Type B pancreatic cell (in vitro differentiated cells): ENCODE measurements at regions not wholly inside any gene's neighbourhood (a gene's known extent, or its start where the extent isn't known, plus 50 kb on each side); places are given as distances from the start of the nearest gene placed in this dataset.

Experiments
- DNase-seq: peaks from one replicate; pipeline ENCODE4 v3.0.0; 2021; ENCODE audit warnings: mixed read lengths; ENCODE audit not compliant: unreplicated experiment; ENCODE audit errors: extremely low spot score
- H3K27ac Mint-ChIP-seq: 2 replicates; pipeline ENCODE4 v1.8.0; 2021; ENCODE audit warnings: mild to moderate bottlenecking, mixed read lengths
- H3K27me3 Mint-ChIP-seq: 2 replicates; pipeline ENCODE4 v1.8.0; 2021; ENCODE audit warnings: mixed read lengths
- H3K36me3 Mint-ChIP-seq: 2 replicates; pipeline ENCODE4 v1.8.0; 2021; ENCODE audit warnings: mixed read lengths
- H3K4me1 Mint-ChIP-seq: one replicate; pipeline ENCODE4 v1.8.0; 2021; ENCODE audit warnings: mixed read lengths; ENCODE audit not compliant: unreplicated experiment
- H3K4me3 Mint-ChIP-seq: 2 replicates; pipeline ENCODE4 v1.8.0; 2021; ENCODE audit warnings: mild to moderate bottlenecking, mixed read lengths
- H3K9me3 Mint-ChIP-seq: 2 replicates; pipeline ENCODE4 v1.8.0; 2021; ENCODE audit warnings: mixed read lengths
- TF ChIP-seq, protein P1 (sequence below): fragments of 200-600 bp; sonication (generic); conservative IDR thresholded peaks from 2 replicates; pipeline ENCODE4 v1.5.0; 2021; ENCODE audit warnings: antibody characterized with exemption, mild to moderate bottlenecking

DNA sequence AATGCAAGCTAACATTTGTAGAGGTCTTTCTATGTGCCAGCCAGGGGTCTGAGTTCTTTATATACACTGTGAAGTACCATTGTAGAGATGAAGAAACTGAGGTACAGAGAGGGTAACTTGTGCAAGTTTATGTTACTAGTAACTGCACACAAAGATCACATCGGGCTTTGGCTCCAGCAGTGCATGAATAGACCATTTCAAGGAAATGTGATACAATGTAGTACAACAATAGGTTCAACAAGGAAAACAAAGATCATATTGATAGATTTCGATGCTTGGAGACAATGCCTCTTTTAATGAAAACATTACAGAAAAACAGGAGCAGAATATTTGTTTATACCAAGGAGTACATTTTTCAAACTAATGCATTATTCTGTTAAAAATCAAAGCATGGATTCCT, 115.3 kb downstream of the POLR2M start:
- no peak for DNase-seq
- H3K4me3 Mint-ChIP-seq = no peak overlapping the region
- H3K9me3 Mint-ChIP-seq = no peaks in the 10 kb centered on the region
- H3K27me3 Mint-ChIP-seq = peaks cover 13% of the 10 kb centered on the region
- no peak overlapping the region for H3K27ac Mint-ChIP-seq
- H3K36me3 Mint-ChIP-seq = no peaks in the 10 kb centered on the region
- TF ChIP-seq, protein P1, sequence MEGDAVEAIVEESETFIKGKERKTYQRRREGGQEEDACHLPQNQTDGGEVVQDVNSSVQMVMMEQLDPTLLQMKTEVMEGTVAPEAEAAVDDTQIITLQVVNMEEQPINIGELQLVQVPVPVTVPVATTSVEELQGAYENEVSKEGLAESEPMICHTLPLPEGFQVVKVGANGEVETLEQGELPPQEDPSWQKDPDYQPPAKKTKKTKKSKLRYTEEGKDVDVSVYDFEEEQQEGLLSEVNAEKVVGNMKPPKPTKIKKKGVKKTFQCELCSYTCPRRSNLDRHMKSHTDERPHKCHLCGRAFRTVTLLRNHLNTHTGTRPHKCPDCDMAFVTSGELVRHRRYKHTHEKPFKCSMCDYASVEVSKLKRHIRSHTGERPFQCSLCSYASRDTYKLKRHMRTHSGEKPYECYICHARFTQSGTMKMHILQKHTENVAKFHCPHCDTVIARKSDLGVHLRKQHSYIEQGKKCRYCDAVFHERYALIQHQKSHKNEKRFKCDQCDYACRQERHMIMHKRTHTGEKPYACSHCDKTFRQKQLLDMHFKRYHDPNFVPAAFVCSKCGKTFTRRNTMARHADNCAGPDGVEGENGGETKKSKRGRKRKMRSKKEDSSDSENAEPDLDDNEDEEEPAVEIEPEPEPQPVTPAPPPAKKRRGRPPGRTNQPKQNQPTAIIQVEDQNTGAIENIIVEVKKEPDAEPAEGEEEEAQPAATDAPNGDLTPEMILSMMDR = no peak
- no peaks in the 10 kb centered on the region for H3K4me1 Mint-ChIP-seq

DNA sequence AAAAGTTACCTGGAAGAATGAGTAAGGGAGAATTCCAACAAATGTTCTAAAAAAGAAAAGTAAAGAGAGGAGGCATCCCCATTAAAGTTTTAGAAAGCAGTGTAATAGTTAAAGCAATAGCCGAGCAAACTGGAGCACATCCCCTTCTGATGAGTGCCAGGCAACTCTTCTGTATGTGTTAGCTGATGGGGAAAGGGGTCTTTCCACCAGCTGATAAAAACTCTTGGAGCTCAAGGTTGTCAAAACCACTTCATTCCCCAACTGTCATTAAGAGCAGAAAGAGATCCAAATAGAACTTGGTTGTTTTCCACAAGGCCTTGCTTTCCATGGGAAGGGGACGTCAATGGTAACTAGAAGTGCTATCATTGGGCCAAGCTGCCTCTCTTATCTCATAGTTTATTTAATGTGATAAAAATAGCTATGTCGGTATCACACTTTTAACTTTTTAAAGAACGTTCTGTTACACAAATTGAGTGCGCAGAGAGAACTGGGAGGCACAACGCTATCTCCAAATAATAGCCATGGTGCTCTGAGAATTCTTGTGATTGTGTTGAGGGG, 116.9 kb downstream of the POLR2M start:
- peaks cover 17% of the 10 kb centered on the region for H3K27me3 Mint-ChIP-seq
- no peaks in the 10 kb centered on the region for H3K4me1 Mint-ChIP-seq
- TF ChIP-seq, protein P1 = no peak
- no peaks in the 10 kb centered on the region for H3K36me3 Mint-ChIP-seq
- DNase-seq = no peak
- H3K4me3 Mint-ChIP-seq = no peak overlapping the region
- H3K9me3 Mint-ChIP-seq = no peaks in the 10 kb centered on the region
- no peak overlapping the region for H3K27ac Mint-ChIP-seq

DNA sequence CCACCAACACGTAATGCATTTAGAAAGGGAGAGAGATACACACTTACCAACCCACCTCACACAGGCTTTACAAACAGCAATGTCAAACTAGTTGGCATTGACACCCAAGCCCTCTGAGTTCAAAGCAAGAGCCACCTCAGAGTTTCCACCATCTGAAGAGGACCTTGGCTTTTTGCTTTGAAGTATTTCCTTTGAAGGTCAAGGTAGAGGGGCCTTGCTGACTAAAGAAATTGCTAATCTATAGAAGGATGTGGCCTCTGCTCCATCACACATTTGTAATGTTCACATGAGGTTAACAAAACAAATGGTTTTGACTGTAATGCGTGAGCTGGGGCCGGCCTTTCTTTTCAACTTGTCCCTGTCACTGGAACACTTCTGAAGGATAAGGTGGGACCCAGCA, 117.7 kb downstream of the POLR2M start:
- H3K27me3 Mint-ChIP-seq = peaks cover 20% of the 10 kb centered on the region
- no peaks in the 10 kb centered on the region for H3K9me3 Mint-ChIP-seq
- TF ChIP-seq, protein P1 = no peak
- H3K27ac Mint-ChIP-seq = no peak overlapping the region
- H3K4me1 Mint-ChIP-seq = no peaks in the 10 kb centered on the region
- DNase-seq = no peak
- H3K4me3 Mint-ChIP-seq = no peak overlapping the region
- no peaks in the 10 kb centered on the region for H3K36me3 Mint-ChIP-seq

DNA sequence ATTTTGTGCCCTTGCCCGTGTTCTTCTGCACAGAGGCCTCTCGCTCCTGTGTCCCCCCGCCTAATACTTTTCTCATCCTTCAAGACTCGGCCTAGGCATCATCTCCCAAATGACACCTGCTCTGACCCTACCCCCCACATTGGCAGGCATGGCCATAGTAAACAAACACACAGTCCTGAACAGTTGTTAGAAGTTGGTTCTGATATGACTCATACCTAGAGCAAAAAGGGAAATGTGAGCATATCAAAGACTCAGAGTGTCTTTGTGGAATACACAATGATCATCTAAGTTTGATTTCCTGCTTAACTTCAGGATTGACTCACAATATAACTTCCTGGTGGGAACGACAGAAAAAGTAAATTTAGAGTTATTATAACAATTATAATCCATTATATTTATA, 120.5 kb downstream of the POLR2M start:
- H3K9me3 Mint-ChIP-seq = no peaks in the 10 kb centered on the region
- no peaks in the 10 kb centered on the region for H3K4me1 Mint-ChIP-seq
- DNase-seq = no peak
- no peaks in the 10 kb centered on the region for H3K36me3 Mint-ChIP-seq
- peaks cover 16% of the 10 kb centered on the region for H3K27me3 Mint-ChIP-seq
- no peak overlapping the region for H3K27ac Mint-ChIP-seq
- TF ChIP-seq, protein P1 = no peak
- no peak overlapping the region for H3K4me3 Mint-ChIP-seq

DNA sequence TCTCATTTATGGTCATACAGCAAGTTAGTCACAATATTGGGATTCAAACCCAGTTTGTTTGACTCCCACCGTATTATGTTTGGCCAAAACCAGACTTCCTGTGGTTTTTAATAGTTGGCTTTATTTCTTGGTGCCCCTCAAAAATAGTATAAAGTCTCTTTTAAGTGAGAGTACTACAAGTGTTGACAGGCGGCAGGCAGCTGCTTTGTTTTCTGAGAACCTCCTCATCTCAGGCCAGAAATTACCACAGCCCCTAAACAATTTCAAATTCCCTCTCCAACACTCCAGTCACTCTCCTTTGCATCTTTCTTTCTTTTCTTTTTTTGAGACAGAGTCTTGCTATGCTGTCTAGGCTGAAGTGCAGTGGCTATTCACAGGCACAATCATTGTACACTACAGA, 121.5 kb downstream of the POLR2M start:
- TF ChIP-seq, protein P1 = no peak
- Mint-ChIP-seq H3K9me3 (no peaks in the 10 kb centered on the region), H3K4me1 (no peaks in the 10 kb centered on the region), H3K27me3 (peaks cover 20% of the 10 kb centered on the region), H3K27ac (no peak overlapping the region), H3K4me3 (no peak overlapping the region), H3K36me3 (no peaks in the 10 kb centered on the region)
- no peak for DNase-seq

DNA sequence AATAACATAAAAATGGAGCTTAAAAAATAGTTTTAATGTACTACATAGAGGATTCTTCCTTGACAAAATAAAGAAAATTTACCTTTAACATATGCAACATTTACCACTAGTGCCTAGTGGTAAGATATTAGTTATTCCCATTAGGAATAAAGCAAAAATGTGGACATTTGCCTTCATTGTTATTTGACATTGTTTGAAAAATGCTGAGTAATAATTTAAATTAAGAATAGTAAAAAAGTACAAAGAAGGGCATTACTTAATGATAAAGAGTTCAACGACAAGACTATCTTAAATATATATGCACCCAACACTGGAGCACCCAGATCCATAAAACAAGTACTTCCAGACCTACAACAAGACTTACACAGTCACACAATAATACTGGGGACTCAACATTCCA, 125.7 kb downstream of the POLR2M start:
- no peaks in the 10 kb centered on the region for H3K4me1 Mint-ChIP-seq
- no peak for DNase-seq
- peaks cover 13% of the 10 kb centered on the region for H3K9me3 Mint-ChIP-seq
- H3K27me3 Mint-ChIP-seq = peaks cover 30% of the 10 kb centered on the region
- H3K27ac Mint-ChIP-seq = no peak overlapping the region
- TF ChIP-seq, protein P1 = no peak
- no peaks in the 10 kb centered on the region for H3K36me3 Mint-ChIP-seq
- no peak overlapping the region for H3K4me3 Mint-ChIP-seq
